K562 (cell line): ENCODE measurements at regions not wholly inside any gene's neighbourhood (a gene's known extent, or its start where the extent isn't known, plus 50 kb on each side); places are given as distances from the start of the nearest gene placed in this dataset.

ENCODE experiments used
- ATAC-seq: fragments of 200-7000 bp; cut with Tn5 transposase; 3 replicates; pipeline ENCODE4 v1.9.1; 2020; ENCODE audit warnings: moderate library complexity
- BruUV-seq: library from RNA; stranded (reverse); fragments of 400-500 nt; replicated peaks from 2 replicates; lab custom pipeline; 2021; lab: Mats Ljungman, UMichigan
- CTCF ChIA-PET: fragments of 300-600 bp; formaldehyde crosslinking; extraction: SDS; loops from one replicate; lab custom pipeline; 2021; ENCODE audit warnings: low intra/inter-chr PET ratio; lab: Yijun Ruan, JAX
- POLR2A ChIA-PET: fragments of 300-600, 350-650 bp; sonication (Branson Sonifier 250); formaldehyde crosslinking; extraction: SDS; loops from one replicate; lab custom pipeline; 2021; ENCODE audit warnings: antibody characterized with exemption, inconsistent platforms; lab: Yijun Ruan, JAX
- DNase-seq, 4 experiments: peaks; one replicate each; pipeline versions ENCODE4 v3.0.0 to v3.0.0-alpha.2; 2011 to 2018; ENCODE audit warnings: low spot score in 3 of 4, mixed read lengths in 3 of 4; ENCODE audit errors: extremely low read depth in 1 of 4
- FAIRE-seq: peaks from 2 replicates; lab custom pipeline; 2011; peaks lifted over from hg19 to GRCh38; lab: Jason Lieb, UNC
- H2AFZ ChIP-seq: 2 replicates; pipeline ENCODE4 v1.6.0; 2011; ENCODE audit warnings: low read depth, low read length, control low read depth, inconsistent platforms
- H3K27ac ChIP-seq: fragments of 200-600 bp; 3 replicates; pipeline ENCODE4 v1.8.0; 2011; ENCODE audit warnings: low read depth, mild to moderate bottlenecking, control low read depth, inconsistent platforms, low read length, moderate library complexity, mixed read lengths; ENCODE audit errors: extremely low read depth
- H3K27me3 ChIP-seq, 2 experiments: fragments of 300-600 bp in 1 of 2; 2 replicates in 1 of 2; 3 replicates in 1 of 2; pipeline versions ENCODE4 v1.6.0 to v1.8.0; 2011; ENCODE audit warnings: inconsistent platforms in 2 of 2, low read length in 2 of 2, mild to moderate bottlenecking in 1 of 2, mixed read lengths in 1 of 2, moderate library complexity in 1 of 2; ENCODE audit not compliant: control insufficient read depth in 2 of 2, insufficient read depth in 2 of 2
- H3K36me3 ChIP-seq: fragments of 300-600 bp; 3 replicates; pipeline ENCODE4 v1.8.0; 2011; ENCODE audit warnings: mild to moderate bottlenecking, low read length, inconsistent platforms; ENCODE audit not compliant: control insufficient read depth, insufficient read depth
- H3K4me1 ChIP-seq, 2 experiments: fragments of 200-600 bp in 1 of 2; replicated peaks in 1 of 2; 2 replicates in 1 of 2; 3 replicates in 1 of 2; pipeline versions ENCODE4 v1.5.1 to v1.8.0; 2011; ENCODE audit warnings: inconsistent platforms in 2 of 2, low read length in 2 of 2, mild to moderate bottlenecking in 1 of 2, mixed read lengths in 1 of 2, moderate library complexity in 1 of 2; ENCODE audit not compliant: control insufficient read depth in 2 of 2, insufficient read depth in 2 of 2
- H3K4me2 ChIP-seq: 2 replicates; pipeline ENCODE4 v1.6.1; 2011; ENCODE audit warnings: low read length, control low read depth, inconsistent platforms, mixed read lengths; ENCODE audit not compliant: insufficient read depth
- H3K4me3 ChIP-seq: fragments of 200-600 bp; sonication (generic), shearing (Covaris generic); 2 replicates; pipeline ENCODE4 v1.5.1; 2016; ENCODE audit warnings: control low read depth, inconsistent platforms
- H3K79me2 ChIP-seq: fragments of 200-600 bp; 3 replicates; pipeline ENCODE4 v1.8.0; 2011; ENCODE audit warnings: low read length, inconsistent platforms; ENCODE audit not compliant: control insufficient read depth, insufficient read depth
- H3K9ac ChIP-seq, 2 experiments: 2 replicates each; pipeline versions ENCODE4 v1.6.0 to v1.6.1; 2011; ENCODE audit warnings: low read depth in 2 of 2, low read length in 2 of 2, control low read depth in 1 of 2, inconsistent platforms in 1 of 2, mild to moderate bottlenecking in 1 of 2, mixed read lengths in 1 of 2; ENCODE audit not compliant: insufficient read depth in 1 of 2
- H3K9me1 ChIP-seq: one replicate; pipeline ENCODE4 v1.6.0; 2011; ENCODE audit warnings: inconsistent platforms, mild to moderate bottlenecking, low read length, moderate library complexity; ENCODE audit not compliant: control insufficient read depth, insufficient read depth
- H3K9me3 ChIP-seq: replicated peaks from 2 replicates; pipeline ENCODE4 v1.5.1; 2011; ENCODE audit warnings: low read depth, low read length, inconsistent platforms; ENCODE audit not compliant: control insufficient read depth, insufficient read depth
- H4K20me1 ChIP-seq: replicated peaks from 2 replicates; pipeline ENCODE4 v1.6.1; 2011; ENCODE audit warnings: low read length, inconsistent platforms, mixed read lengths; ENCODE audit not compliant: control insufficient read depth, insufficient read depth
- ARNT ChIP-seq, 2 experiments: fragments of 450-650 bp; IDR thresholded peaks; 2 replicates each; pipeline ENCODE4 v1.6.1; 2016; ENCODE audit warnings: mild to moderate bottlenecking in 1 of 2
- BACH1 ChIP-seq: fragments of 200-800 bp; sonication (Bioruptor generic); IDR thresholded peaks from 2 replicates; pipeline ENCODE4 v1.6.1; 2016; ENCODE audit warnings: missing genetic modification characterization, missing compliant biosample characterization
- CREB3L1 ChIP-seq: fragments of 450-650 bp; IDR thresholded peaks from 2 replicates; pipeline ENCODE4 v1.6.1; 2014; ENCODE audit warnings: low read depth, mild to moderate bottlenecking, moderate library complexity, borderline replicate concordance
- GATAD2A ChIP-seq: fragments of 450-650 bp; IDR thresholded peaks from 2 replicates; pipeline ENCODE4 v1.6.1; 2017
- HES1 ChIP-seq: fragments of 450-650 bp; IDR thresholded peaks from 2 replicates; pipeline ENCODE4 v1.6.1; 2016; ENCODE audit warnings: low read depth, mild to moderate bottlenecking, moderate library complexity
- MEF2D ChIP-seq: conservative IDR thresholded peaks from 2 replicates; pipeline ENCODE4 v1.6.1; 2016; ENCODE audit warnings: low read depth, missing genetic modification characterization, missing compliant biosample characterization
- OTX1 ChIP-seq: fragments of 450-650 bp; formaldehyde crosslinking; IDR thresholded peaks from 2 replicates; pipeline ENCODE4 v1.4.0; 2022; ENCODE audit warnings: mild to moderate bottlenecking
- STAG1 ChIP-seq: sonication (generic); formaldehyde crosslinking; IDR thresholded peaks from 2 replicates; pipeline ENCODE4 v1.5.0; 2020; ENCODE audit warnings: missing genetic modification reagents, borderline replicate concordance
- STAT5B ChIP-seq: fragments of 250-450 bp; sonication (Bioruptor Pico); IDR thresholded peaks from 2 replicates; pipeline ENCODE4 v1.8.0; 2021; ENCODE audit warnings: mild to moderate bottlenecking, inconsistent platforms
- ZNF3 ChIP-seq: fragments of 250-450 bp; sonication (Bioruptor Pico); IDR thresholded peaks from 2 replicates; pipeline ENCODE4 v1.5.0; 2021; ENCODE audit warnings: mild to moderate bottlenecking, moderate library complexity
- WGBS: fragments of 100-300 bp; shearing (Covaris generic); methylation state at CpG from one replicate; pipeline ENCODE4 v1.1.6; 2016; ENCODE audit warnings: low coverage, mixed read lengths; ENCODE audit not compliant: insufficient coverage; ENCODE audit errors: missing lambda C conversion rate; 5-methylcytosine and 5-hydroxymethylcytosine counted together
- in situ Hi-C: fragments of 300-500 bp; cut with MboI; formaldehyde crosslinking; loops from 4 replicates; pipeline ENCODE4 v1.15.0; 2018; ENCODE audit warnings: inconsistent platforms, mixed read lengths
- intact Hi-C: fragments of 100-400 bp; cut with micrococcal nuclease; formaldehyde crosslinking; loops from 2 replicates; pipeline ENCODE4 v1.14.2; 2022
- TF ChIP-seq, protein P1 (sequence below): sonication (generic); formaldehyde crosslinking; IDR thresholded peaks from 2 replicates; pipeline ENCODE4 v1.8.0; 2022; ENCODE audit warnings: mild to moderate bottlenecking, missing genetic modification reagents

GRCh38 chr3:74122281-74122680, 492.2 kb downstream of the CNTN3 start:
- intact Hi-C loops, result no loop called here
- no TSS peak for BruUV-seq
- Histone ChIP-seq H3K36me3 (no peaks in the 10 kb centered on the region), H4K20me1 (no peaks in the 10 kb centered on the region)
- CTCF ChIA-PET, result no interaction called here
- FAIRE-seq, result no peak
- TF ChIP-seq GATAD2A, result no peak
- TF ChIP-seq CREB3L1, result no peak
- TF ChIP-seq STAT5B (CRISPR knock-in tag), result no peak
- TF ChIP-seq, protein P1, sequence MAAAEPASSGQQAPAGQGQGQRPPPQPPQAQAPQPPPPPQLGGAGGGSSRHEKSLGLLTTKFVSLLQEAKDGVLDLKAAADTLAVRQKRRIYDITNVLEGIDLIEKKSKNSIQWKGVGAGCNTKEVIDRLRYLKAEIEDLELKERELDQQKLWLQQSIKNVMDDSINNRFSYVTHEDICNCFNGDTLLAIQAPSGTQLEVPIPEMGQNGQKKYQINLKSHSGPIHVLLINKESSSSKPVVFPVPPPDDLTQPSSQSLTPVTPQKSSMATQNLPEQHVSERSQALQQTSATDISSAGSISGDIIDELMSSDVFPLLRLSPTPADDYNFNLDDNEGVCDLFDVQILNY (CRISPR knock-in tag), result no peak
- TF ChIP-seq OTX1, result no peak
- TF ChIP-seq ZNF3, result no peak
- TF ChIP-seq STAG1 (CRISPR knock-in tag), result no peak
- TF ChIP-seq ARNT (IDR thresholded peaks at IDR 0.05), result no peak
- TF ChIP-seq MEF2D (tag), result no peak
- TF ChIP-seq HES1, result no peak
- TF ChIP-seq BACH1, result no peak
- TF ChIP-seq, all 486 proteins: peak for 0
- Histone ChIP-seq H3K9me3 (no peaks in the 10 kb centered on the region), H3K4me2 (no peak overlapping the region), H3K4me3 (no peak overlapping the region), H3K9me1 (no peaks in the 10 kb centered on the region), H3K4me1 (no peaks in the 10 kb centered on the region), H2AFZ (no peak overlapping the region), H3K27me3 (no peaks in the 10 kb centered on the region), H3K27ac (no peak overlapping the region), H3K9ac (no peak overlapping the region), H3K79me2 (no peaks in the 10 kb centered on the region)
- DNase-seq (no peak), ATAC-seq (no peak)
- POLR2A ChIA-PET, result no interaction called here
- 0% methylated on average over 3 of the region's 3 CpGs for WGBS
- in situ Hi-C loops, result no loop called here
